Activated CD4-positive, alpha-beta T cell treated with anti-CD3 and anti-CD28 coated beads, Interleukin-2, amount 50 U/mL, for 48 hours (primary cell): ENCODE measurements at regions not wholly inside any gene's neighbourhood (a gene's known extent, or its start where the extent isn't known, plus 50 kb on each side); places are given as distances from the start of the nearest gene placed in this dataset.
A peak's percentile ranks its signal among the peaks of the same experiment; 100 is the strongest.

Experiments
- DNase-seq, 2 experiments: peaks; one replicate each; pipeline ENCODE4 v3.0.0-alpha.2; 2020

- DNase-seq, result no peak
Measured at GRCh38 chr6:6843777-6844176, 255.3 kb downstream of the LY86 start.

- DNase-seq, result no peak
Measured at GRCh38 chr6:6844530-6844929, 256.0 kb downstream of the LY86 start.

- DNase-seq, result no peak
Measured at GRCh38 chr6:6845603-6846002, 257.1 kb downstream of the LY86 start.

GRCh38 chr6:6847591-6847990 is 259.1 kb downstream of the LY86 start:
- DNase-seq, result no peak

- no peak for DNase-seq
Measured at GRCh38 chr6:6851059-6851948, 256.5 kb upstream of the RREB1 start.

GRCh38 chr6:6851949-6852261 is 255.9 kb upstream of the RREB1 start:
- no peak for DNase-seq

- peak; percentile 59 to 71 for DNase-seq
Measured at GRCh38 chr6:6856538-6857523, 250.9 kb upstream of the RREB1 start.

- DNase-seq, result no peak
Measured at GRCh38 chr6:6857528-6857927, 250.2 kb upstream of the RREB1 start.

- no peak for DNase-seq
Measured at GRCh38 chr6:6858533-6858982, 249.2 kb upstream of the RREB1 start.

- no peak for DNase-seq
Measured at GRCh38 chr6:6859105-6859504, 248.7 kb upstream of the RREB1 start.

- DNase-seq, result no peak
Measured at GRCh38 chr6:6859722-6860121, 248.0 kb upstream of the RREB1 start.

- no peak for DNase-seq
Measured at GRCh38 chr6:6860863-6861262, 246.9 kb upstream of the RREB1 start.

GRCh38 chr6:6861351-6861894 is 246.3 kb upstream of the RREB1 start:
- no peak for DNase-seq

GRCh38 chr6:6861995-6862394 is 245.8 kb upstream of the RREB1 start:
- DNase-seq, result no peak

GRCh38 chr6:6863970-6864639 is 243.7 kb upstream of the RREB1 start:
- no peak for DNase-seq

- DNase-seq, result no peak
Measured at GRCh38 chr6:6865611-6866010, 242.2 kb upstream of the RREB1 start.

GRCh38 chr6:6866656-6867403 is 240.9 kb upstream of the RREB1 start:
- no peak for DNase-seq

GRCh38 chr6:6867404-6867799 is 240.4 kb upstream of the RREB1 start:
- DNase-seq, result no peak

- no peak for DNase-seq
Measured at GRCh38 chr6:6869094-6869493, 238.7 kb upstream of the RREB1 start.

- no peak for DNase-seq
Measured at GRCh38 chr6:6870921-6871320, 236.8 kb upstream of the RREB1 start.

GRCh38 chr6:6872459-6873344 is 235.1 kb upstream of the RREB1 start:
- no peak for DNase-seq
